Esophagus muscularis mucosa (tissue), 4 donors: ENCODE measurements at regions not wholly inside any gene's neighbourhood (a gene's known extent, or its start where the extent isn't known, plus 50 kb on each side); places are given as distances from the start of the nearest gene placed in this dataset.

Source experiments
- DNase-seq: peaks from one replicate; pipeline ENCODE4 v3.0.0-alpha.2; 2017; ENCODE audit errors: extremely low spot score
- H3K27ac ChIP-seq, 4 donors: fragments of 200-600 bp; sonication (generic); replicated peaks in 1 of 4; 1 replicate in 3 of 4; 2 replicates in 1 of 4; pipeline ENCODE4 v1.5.1; 2016 to 2019; ENCODE audit warnings: mild to moderate bottlenecking in 1 of 4
- H3K27me3 ChIP-seq, 4 donors: fragments of 200-600 bp; sonication (generic); one replicate each; pipeline versions ENCODE4 v1.5.1 to v1.6.0; 2016 to 2019
- H3K36me3 ChIP-seq, 4 donors: fragments of 200-600 bp; sonication (generic); one replicate each; pipeline ENCODE4 v1.5.1; 2016 to 2019
- H3K4me1 ChIP-seq, 4 donors: fragments of 200-600 bp; sonication (generic); one replicate each; pipeline ENCODE4 v1.5.1; 2016 to 2019
- H3K4me3 ChIP-seq, 4 donors: fragments of 200-600 bp; sonication (generic); 1 replicate in 2 of 4; 2 replicates in 2 of 4; pipeline ENCODE4 v1.5.1; 2016 to 2019; ENCODE audit warnings: mild to moderate bottlenecking in 4 of 4, moderate library complexity in 1 of 4
- H3K9me3 ChIP-seq, 4 donors: fragments of 200-600 bp; sonication (generic); 1 replicate in 3 of 4; 2 replicates in 1 of 4; pipeline ENCODE4 v1.5.1; 2016 to 2019
- EP300 ChIP-seq: sonication (generic); formaldehyde crosslinking; IDR thresholded peaks from one replicate; pipeline ENCODE4 v1.6.1; 2017; ENCODE audit warnings: antibody characterized with exemption
- POLR2A ChIP-seq: fragments of 450-650 bp; IDR thresholded peaks from one replicate; pipeline ENCODE4 v1.6.1; 2017; ENCODE audit warnings: antibody characterized with exemption, moderate library complexity, mild to moderate bottlenecking, low read depth
- POLR2AphosphoS5 ChIP-seq, 2 donors: sonication (generic); formaldehyde crosslinking; IDR thresholded peaks; one replicate each; pipeline ENCODE4 v1.6.1; 2017; ENCODE audit warnings: antibody characterized with exemption in 2 of 2
- WGBS: methylation state at CpG from one replicate; pipeline ENCODE4 v1.1.5; 2018; 5-methylcytosine and 5-hydroxymethylcytosine counted together
- intact Hi-C: fragments of 100-400 bp; cut with DNase I; formaldehyde crosslinking; loops from one replicate; pipeline ENCODE4 v1.15.1; 2023
- TF ChIP-seq, protein P1 (sequence below), 3 experiments: fragments of 200-600 bp in 2 of 3; fragments of 450-650 bp in 1 of 3; sonication (generic) in 2 of 3; IDR thresholded peaks; one replicate each; pipeline ENCODE4 v1.5.1; 2017 to 2019; ENCODE audit warnings: antibody characterized with exemption in 3 of 3, mild to moderate bottlenecking in 2 of 3, moderate library complexity in 1 of 3

DNA sequence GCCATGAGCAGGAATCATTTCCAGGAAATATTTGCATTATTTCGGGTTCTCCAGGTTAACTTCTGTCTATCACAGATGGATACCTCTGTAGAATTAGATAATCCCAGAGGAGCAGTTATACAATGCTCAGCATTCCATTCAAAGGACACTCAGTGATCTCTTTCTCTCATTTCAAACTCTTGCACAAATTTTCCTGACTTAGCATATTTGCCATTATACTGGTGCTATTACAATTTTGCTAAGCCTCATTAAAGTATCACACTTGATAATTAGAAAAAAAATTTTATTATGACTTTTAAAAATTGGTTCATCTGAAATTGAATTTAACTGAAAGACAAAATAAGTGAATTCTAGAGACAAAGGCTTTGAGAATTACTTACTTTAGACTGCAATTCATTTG is 469.0 kb downstream of the EPHA3 start:
- TF ChIP-seq POLR2AphosphoS5 (IDR thresholded peaks at IDR 0.05) (no peak), EP300 (no peak), POLR2A (no peak)
- TF ChIP-seq, protein P1, sequence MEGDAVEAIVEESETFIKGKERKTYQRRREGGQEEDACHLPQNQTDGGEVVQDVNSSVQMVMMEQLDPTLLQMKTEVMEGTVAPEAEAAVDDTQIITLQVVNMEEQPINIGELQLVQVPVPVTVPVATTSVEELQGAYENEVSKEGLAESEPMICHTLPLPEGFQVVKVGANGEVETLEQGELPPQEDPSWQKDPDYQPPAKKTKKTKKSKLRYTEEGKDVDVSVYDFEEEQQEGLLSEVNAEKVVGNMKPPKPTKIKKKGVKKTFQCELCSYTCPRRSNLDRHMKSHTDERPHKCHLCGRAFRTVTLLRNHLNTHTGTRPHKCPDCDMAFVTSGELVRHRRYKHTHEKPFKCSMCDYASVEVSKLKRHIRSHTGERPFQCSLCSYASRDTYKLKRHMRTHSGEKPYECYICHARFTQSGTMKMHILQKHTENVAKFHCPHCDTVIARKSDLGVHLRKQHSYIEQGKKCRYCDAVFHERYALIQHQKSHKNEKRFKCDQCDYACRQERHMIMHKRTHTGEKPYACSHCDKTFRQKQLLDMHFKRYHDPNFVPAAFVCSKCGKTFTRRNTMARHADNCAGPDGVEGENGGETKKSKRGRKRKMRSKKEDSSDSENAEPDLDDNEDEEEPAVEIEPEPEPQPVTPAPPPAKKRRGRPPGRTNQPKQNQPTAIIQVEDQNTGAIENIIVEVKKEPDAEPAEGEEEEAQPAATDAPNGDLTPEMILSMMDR (IDR thresholded peaks at IDR 0.05): no peak

DNA sequence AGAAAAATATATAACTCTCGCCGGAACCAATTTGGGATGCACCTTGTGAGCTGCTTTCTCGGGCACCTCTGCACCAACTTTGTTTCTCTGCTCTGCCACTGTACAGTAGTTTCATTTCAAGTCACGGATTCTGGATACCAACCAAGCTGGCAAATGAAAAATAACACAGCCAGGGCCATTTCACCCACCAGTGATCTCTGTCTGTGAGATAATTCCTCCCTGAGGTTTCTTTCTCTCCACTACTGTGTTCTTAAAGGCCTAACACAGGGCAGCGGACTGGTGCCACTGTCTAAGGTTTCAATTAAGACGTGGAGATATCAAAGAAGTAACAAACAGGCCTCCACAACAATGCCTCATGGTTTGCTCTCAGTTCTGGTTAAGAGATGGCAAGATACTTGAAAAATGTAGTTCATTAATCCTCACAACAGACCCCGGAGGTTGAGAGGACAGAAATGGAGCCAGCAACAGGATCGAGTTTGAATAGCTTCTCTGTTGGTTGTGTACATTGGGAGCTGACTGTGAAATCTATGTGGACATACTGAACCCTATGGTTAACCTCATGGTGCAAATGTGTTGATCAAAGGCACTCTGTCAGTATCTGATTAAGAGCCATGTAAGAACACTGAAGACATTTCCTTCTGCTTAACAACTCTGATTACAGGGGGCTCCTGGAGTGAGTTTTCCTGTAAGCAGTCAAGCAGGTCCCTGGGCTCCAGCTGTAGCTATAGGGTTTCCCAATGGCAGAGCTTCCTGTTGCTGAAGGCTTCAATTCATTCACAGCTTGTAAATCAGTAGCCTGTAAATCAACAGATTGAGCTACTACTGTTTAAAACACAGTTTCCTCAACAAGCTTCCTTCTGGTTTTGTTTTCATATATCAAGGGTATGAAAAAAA is 470.5 kb downstream of the EPHA3 start:
- Histone ChIP-seq H3K27ac (no peak overlapping the region), H3K4me3 (no peak overlapping the region), H3K9me3 (no peaks in the 10 kb centered on the region), H3K4me1 (no peaks in the 10 kb centered on the region), H3K27me3 (no peaks in the 10 kb centered on the region), H3K36me3 (no peaks in the 10 kb centered on the region)
- DNase-seq: no peak
- TF ChIP-seq POLR2A: no peak
- no peak for TF ChIP-seq POLR2AphosphoS5 (IDR thresholded peaks at IDR 0.05)
- 71% methylated on average over 8 of the region's 8 CpGs for WGBS
- intact Hi-C loops: no loop called here

More for the DNA sequence above, 469.0 kb downstream of the EPHA3 start:
- Histone ChIP-seq H3K4me1 (peaks cover 0 to 7% (median 6%) of the 10 kb centered on the region in 4 donors), H3K27ac (no peak overlapping the region), H3K27me3 (no peaks in the 10 kb centered on the region), H3K4me3 (no peak overlapping the region), H3K9me3 (no peaks in the 10 kb centered on the region), H3K36me3 (no peaks in the 10 kb centered on the region)
- intact Hi-C loops: no loop called here
- DNase-seq: no peak
- WGBS: 94% methylated on average over 1 of the region's 1 CpG

DNA sequence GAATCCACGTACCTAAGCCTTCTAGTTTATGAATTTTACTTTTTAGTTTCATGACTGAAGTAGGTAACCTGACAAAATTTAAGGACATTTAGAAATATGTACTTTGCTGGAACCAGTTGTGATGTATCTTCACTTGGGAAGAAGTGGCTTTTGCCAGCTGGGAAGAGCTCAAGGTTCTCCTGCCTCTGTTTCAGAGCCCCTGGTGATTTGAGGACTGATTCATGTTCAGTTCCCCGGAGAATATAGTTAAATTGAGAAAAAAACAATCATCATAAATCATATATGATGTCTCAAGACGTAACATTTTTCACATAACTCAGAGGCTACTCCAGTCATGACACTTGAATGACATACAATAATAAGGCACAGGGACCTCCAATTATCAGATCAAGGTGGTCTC is 473.4 kb downstream of the EPHA3 start:
- no peaks in the 10 kb centered on the region for H3K27me3 ChIP-seq
- 69% methylated on average over 3 of the region's 3 CpGs for WGBS
- TF ChIP-seq, protein P1 (IDR thresholded peaks at IDR 0.05): no peak
- H3K27ac ChIP-seq: no peak overlapping the region
- H3K4me3 ChIP-seq: no peak overlapping the region
- H3K36me3 ChIP-seq: no peaks in the 10 kb centered on the region
- H3K9me3 ChIP-seq: no peaks in the 10 kb centered on the region
- intact Hi-C loops: no loop called here
- H3K4me1 ChIP-seq: no peaks in the 10 kb centered on the region
- DNase-seq: no peak

DNA sequence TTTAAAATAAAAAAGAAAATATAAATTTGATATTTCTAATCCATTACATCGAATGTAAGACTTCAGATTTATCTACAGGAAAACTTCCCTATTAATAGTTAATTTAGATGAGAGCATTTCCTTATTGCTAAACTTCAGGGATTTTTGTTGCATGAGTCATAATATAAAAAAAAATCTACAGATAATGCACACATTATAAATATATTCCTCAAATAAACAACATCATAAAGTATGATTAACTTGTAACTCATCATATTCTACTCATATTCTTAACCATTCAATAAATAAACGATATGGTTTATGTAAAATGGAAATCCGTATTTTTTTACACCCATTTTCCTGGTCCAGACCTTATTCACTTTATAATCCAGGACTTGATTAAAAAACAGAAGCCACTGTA is 477.0 kb downstream of the EPHA3 start:
- no peaks in the 10 kb centered on the region for H3K36me3 ChIP-seq
- H3K4me1 ChIP-seq: no peaks in the 10 kb centered on the region
- H3K4me3 ChIP-seq: no peak overlapping the region
- TF ChIP-seq POLR2A (no peak), POLR2AphosphoS5 (IDR thresholded peaks at IDR 0.05) (no peak), EP300 (no peak)
- TF ChIP-seq, protein P1 (IDR thresholded peaks at IDR 0.05): no peak
- H3K27ac ChIP-seq: no peak overlapping the region
- intact Hi-C loops: no loop called here
- DNase-seq: no peak
- 76% methylated on average over 3 of the region's 3 CpGs for WGBS
- no peaks in the 10 kb centered on the region for H3K27me3 ChIP-seq
- H3K9me3 ChIP-seq: no peaks in the 10 kb centered on the region

DNA sequence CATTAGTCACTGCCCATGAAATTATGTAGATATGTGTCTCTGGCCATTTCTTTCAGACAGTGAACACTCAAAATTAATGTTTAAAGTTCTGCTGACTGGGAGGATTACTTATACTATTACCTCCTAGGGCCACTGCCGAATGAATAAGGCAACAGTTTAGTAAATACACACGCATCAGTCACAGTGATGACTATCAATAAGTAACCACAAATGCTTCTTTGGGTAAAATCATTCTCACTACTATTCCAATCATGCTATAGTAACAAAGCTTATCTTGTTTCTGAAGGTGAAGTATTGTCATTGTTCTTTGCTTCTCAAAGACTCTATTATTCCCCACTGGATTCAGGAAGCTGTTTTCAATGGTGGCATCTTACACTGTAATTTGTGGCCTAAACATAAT is 478.8 kb downstream of the EPHA3 start:
- TF ChIP-seq, protein P1 (IDR thresholded peaks at IDR 0.05): no peak
- TF ChIP-seq POLR2A (no peak), POLR2AphosphoS5 (IDR thresholded peaks at IDR 0.05) (no peak), EP300 (no peak)
- Histone ChIP-seq H3K9me3 (no peaks in the 10 kb centered on the region), H3K4me3 (no peak overlapping the region), H3K27ac (no peak overlapping the region), H3K27me3 (no peaks in the 10 kb centered on the region), H3K4me1 (no peaks in the 10 kb centered on the region), H3K36me3 (no peaks in the 10 kb centered on the region)
- intact Hi-C loops: no loop called here
- no peak for DNase-seq
- WGBS: 82% methylated on average over 2 of the region's 2 CpGs
